ENCODE measurements at regions not wholly inside any gene's neighbourhood (a gene's known extent, or its start where the extent isn't known, plus 50 kb on each side); places are given as distances from the start of the nearest gene placed in this dataset.

DNA sequence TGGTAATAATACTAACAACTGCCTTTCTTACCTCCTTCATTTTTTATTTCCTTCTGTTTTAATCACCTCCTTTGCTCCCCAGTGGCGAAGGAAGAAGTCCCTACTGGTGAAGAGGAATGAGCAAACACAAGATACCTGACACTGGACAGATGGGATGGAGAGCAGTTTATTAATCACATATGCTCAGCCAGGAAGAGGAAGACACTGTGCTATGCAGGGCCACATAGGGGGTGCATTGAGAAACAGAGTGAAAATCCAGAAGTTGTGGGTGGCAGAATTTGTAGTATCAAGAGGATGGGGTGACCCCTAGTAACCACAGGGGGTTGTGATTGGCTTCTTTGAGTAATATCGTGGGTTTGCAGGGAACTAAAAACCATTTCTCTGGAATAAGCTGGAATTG, 1041.9 kb downstream of the OTOL1 start:
- ChIA-PET POLR2A (no interaction called here), CTCF (no interaction called here)
- Histone ChIP-seq H2AFZ (ENCODE audit: low read depth) (no peak overlapping the region), H4K20me1 (ENCODE audit: insufficient read depth) (no peaks in the 10 kb centered on the region), H3K4me1 (ENCODE audit: control insufficient read depth in 1 of 2, insufficient read depth in 2 of 2, low read depth in 1 of 2, low read length in 1 of 2) (no peaks in the 10 kb centered on the region; a peak in 1 of 4 replicates), H3K9me2 (no peaks in the 10 kb centered on the region), H3K4me3 (ENCODE audit: low read depth in 2 of 2, low read length in 1 of 2) (no peak overlapping the region), H3F3A (replicated peaks; ENCODE audit: insufficient read depth) (no peaks in the 10 kb centered on the region), H3K27me3 (ENCODE audit: insufficient read depth) (no peaks in the 10 kb centered on the region), H3K36me3 (replicated peaks in 1 of 2; ENCODE audit: control insufficient read depth in 1 of 2, insufficient read depth in 2 of 2, low read length in 1 of 2) (no peaks in the 10 kb centered on the region), H3K4me2 (no peak overlapping the region), H3K9ac (no peak overlapping the region), H3K9me3 (no peaks in the 10 kb centered on the region), H3K27ac (ENCODE audit: low read depth in 2 of 2, low read length in 1 of 2) (no peak overlapping the region), H3K79me2 (ENCODE audit: insufficient read depth) (no peaks in the 10 kb centered on the region)
- DNase-seq = no peak
- TF ChIP-seq FOXM1 (IDR thresholded peaks at IDR 0.05; ENCODE audit: low read depth) (no peak), RXRA (IDR thresholded peaks at IDR 0.05; ENCODE audit: borderline replicate concordance, low read depth) (no peak), MXI1 (IDR thresholded peaks at IDR 0.05; ENCODE audit: low read depth, low read length) (no peak), TCF12 (IDR thresholded peaks at IDR 0.05) (no peak)
- TF ChIP-seq, protein P1, sequence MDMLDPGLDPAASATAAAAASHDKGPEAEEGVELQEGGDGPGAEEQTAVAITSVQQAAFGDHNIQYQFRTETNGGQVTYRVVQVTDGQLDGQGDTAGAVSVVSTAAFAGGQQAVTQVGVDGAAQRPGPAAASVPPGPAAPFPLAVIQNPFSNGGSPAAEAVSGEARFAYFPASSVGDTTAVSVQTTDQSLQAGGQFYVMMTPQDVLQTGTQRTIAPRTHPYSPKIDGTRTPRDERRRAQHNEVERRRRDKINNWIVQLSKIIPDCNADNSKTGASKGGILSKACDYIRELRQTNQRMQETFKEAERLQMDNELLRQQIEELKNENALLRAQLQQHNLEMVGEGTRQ (IDR thresholded peaks at IDR 0.05; ENCODE audit: borderline replicate concordance, low read depth, low read length) = no peak
- TF ChIP-seq, protein P2, sequence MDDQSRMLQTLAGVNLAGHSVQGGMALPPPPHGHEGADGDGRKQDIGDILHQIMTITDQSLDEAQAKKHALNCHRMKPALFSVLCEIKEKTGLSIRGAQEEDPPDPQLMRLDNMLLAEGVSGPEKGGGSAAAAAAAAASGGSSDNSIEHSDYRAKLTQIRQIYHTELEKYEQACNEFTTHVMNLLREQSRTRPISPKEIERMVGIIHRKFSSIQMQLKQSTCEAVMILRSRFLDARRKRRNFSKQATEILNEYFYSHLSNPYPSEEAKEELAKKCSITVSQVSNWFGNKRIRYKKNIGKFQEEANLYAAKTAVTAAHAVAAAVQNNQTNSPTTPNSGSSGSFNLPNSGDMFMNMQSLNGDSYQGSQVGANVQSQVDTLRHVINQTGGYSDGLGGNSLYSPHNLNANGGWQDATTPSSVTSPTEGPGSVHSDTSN (IDR thresholded peaks at IDR 0.05) = no peak
- 78% methylated on average over 2 of the region's 2 CpGs for WGBS (ENCODE audit: low lambda C conversion rate)

DNA sequence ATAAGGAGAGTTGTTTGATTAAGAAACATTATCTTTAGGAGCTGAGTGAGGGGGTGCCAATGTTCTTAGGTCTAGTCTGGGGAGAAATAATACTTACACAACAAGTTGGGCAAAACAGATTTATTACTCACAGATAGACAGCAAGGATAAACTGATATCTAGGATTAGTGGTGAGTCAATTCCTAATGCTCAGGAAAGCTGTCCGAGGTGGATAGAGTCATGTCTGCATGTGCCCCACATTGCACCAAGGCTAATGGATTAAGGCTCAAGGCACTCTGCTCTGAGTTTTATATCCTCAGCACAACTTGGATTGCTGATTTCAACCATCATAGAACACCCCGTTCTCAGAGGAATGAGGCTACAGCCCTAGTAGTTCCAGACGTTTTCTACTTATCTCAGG, 1042.3 kb downstream of the OTOL1 start:
- no peak for DNase-seq
- H3K9ac ChIP-seq = no peak overlapping the region

More for the DNA sequence above, 1042.3 kb downstream of the OTOL1 start:
- no peaks in the 10 kb centered on the region; a peak in 1 of 4 replicates for H3K4me1 ChIP-seq (ENCODE audit: control insufficient read depth in 1 of 2, insufficient read depth in 2 of 2, low read depth in 1 of 2, low read length in 1 of 2)
- H3K9me3 ChIP-seq = no peaks in the 10 kb centered on the region
- no peak overlapping the region for H3K4me2 ChIP-seq
- H3K27me3 ChIP-seq (ENCODE audit: insufficient read depth) = no peaks in the 10 kb centered on the region
- 77% methylated on average over 3 of the region's 3 CpGs for WGBS (ENCODE audit: low lambda C conversion rate)
- CTCF ChIA-PET = no interaction called here
- H3K27ac ChIP-seq (ENCODE audit: low read depth in 2 of 2, low read length in 1 of 2) = no peak overlapping the region
- no peaks in the 10 kb centered on the region for H3K36me3 ChIP-seq (replicated peaks in 1 of 2; ENCODE audit: control insufficient read depth in 1 of 2, insufficient read depth in 2 of 2, low read length in 1 of 2)
- H3K79me2 ChIP-seq (ENCODE audit: insufficient read depth) = no peaks in the 10 kb centered on the region
- H4K20me1 ChIP-seq (ENCODE audit: insufficient read depth) = no peaks in the 10 kb centered on the region
- POLR2A ChIA-PET = no interaction called here
- H3K4me3 ChIP-seq (ENCODE audit: low read depth in 2 of 2, low read length in 1 of 2) = no peak overlapping the region
- no peak for TF ChIP-seq RFX5 (IDR thresholded peaks at IDR 0.05; ENCODE audit: low read length)
- TF ChIP-seq, protein P3, sequence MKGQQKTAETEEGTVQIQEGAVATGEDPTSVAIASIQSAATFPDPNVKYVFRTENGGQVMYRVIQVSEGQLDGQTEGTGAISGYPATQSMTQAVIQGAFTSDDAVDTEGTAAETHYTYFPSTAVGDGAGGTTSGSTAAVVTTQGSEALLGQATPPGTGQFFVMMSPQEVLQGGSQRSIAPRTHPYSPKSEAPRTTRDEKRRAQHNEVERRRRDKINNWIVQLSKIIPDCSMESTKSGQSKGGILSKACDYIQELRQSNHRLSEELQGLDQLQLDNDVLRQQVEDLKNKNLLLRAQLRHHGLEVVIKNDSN (IDR thresholded peaks at IDR 0.05; ENCODE audit: borderline replicate concordance, low read depth) = no peak
- TF ChIP-seq YY1 (IDR thresholded peaks at IDR 0.05; ENCODE audit: low read depth) = no peak
- TF ChIP-seq GABPA (IDR thresholded peaks at IDR 0.05; ENCODE audit: low read depth) = no peak
- TF ChIP-seq JUND (IDR thresholded peaks at IDR 0.05) = no peak
- no peak for TF ChIP-seq NRF1 (IDR thresholded peaks at IDR 0.05; ENCODE audit: low read depth, low read length)
- TF ChIP-seq FOXM1 (IDR thresholded peaks at IDR 0.05; ENCODE audit: low read depth) = no peak
- no peak for TF ChIP-seq RXRA (IDR thresholded peaks at IDR 0.05; ENCODE audit: borderline replicate concordance, low read depth)
- no peak for TF ChIP-seq POLR2AphosphoS5 (IDR thresholded peaks at IDR 0.05; ENCODE audit: low read depth, low read length)
- no peak for TF ChIP-seq EZH2phosphoT487 (IDR thresholded peaks at IDR 0.05; ENCODE audit: borderline replicate concordance, low read depth)
- no peak for TF ChIP-seq RAD21 (IDR thresholded peaks at IDR 0.05; ENCODE audit: low read length)
- TF ChIP-seq FOSL2 (IDR thresholded peaks at IDR 0.05; ENCODE audit: borderline replicate concordance, low read depth) = no peak
- H3F3A ChIP-seq (replicated peaks; ENCODE audit: insufficient read depth) = no peaks in the 10 kb centered on the region
- H3K9me2 ChIP-seq = no peaks in the 10 kb centered on the region
- H2AFZ ChIP-seq (ENCODE audit: low read depth) = no peak overlapping the region
